ENCODE measurements at regions not wholly inside any gene's neighbourhood (a gene's known extent, or its start where the extent isn't known, plus 50 kb on each side); places are given as distances from the start of the nearest gene placed in this dataset.

- Histone ChIP-seq H3K36me3 (replicated peaks) (no peaks in the 10 kb centered on the region), H3K27me3 (replicated peaks) (no peaks in the 10 kb centered on the region), H3K27ac (no peak overlapping the region), H3K4me3 (ENCODE audit: low read depth, low read length) (no peak overlapping the region)
- TF ChIP-seq, protein P1, sequence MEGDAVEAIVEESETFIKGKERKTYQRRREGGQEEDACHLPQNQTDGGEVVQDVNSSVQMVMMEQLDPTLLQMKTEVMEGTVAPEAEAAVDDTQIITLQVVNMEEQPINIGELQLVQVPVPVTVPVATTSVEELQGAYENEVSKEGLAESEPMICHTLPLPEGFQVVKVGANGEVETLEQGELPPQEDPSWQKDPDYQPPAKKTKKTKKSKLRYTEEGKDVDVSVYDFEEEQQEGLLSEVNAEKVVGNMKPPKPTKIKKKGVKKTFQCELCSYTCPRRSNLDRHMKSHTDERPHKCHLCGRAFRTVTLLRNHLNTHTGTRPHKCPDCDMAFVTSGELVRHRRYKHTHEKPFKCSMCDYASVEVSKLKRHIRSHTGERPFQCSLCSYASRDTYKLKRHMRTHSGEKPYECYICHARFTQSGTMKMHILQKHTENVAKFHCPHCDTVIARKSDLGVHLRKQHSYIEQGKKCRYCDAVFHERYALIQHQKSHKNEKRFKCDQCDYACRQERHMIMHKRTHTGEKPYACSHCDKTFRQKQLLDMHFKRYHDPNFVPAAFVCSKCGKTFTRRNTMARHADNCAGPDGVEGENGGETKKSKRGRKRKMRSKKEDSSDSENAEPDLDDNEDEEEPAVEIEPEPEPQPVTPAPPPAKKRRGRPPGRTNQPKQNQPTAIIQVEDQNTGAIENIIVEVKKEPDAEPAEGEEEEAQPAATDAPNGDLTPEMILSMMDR (IDR thresholded peaks at IDR 0.05; ENCODE audit: low read depth, low read length, missing control alignments): no peak
- DNase-seq: no peak
- in situ Hi-C loops (cut with HindIII; ENCODE audit: low pct_ligation_motif_present, low sequenced_read_pairs): no loop called here
These were observed 462.4 kb upstream of the RGS6 start for GRCh38 chr14:71469643-71470335.

GRCh38 chr14:71471634-71472355, 460.4 kb upstream of the RGS6 start:
- no peaks in the 10 kb centered on the region for H3K27me3 ChIP-seq (replicated peaks)
- TF ChIP-seq, protein P1 (IDR thresholded peaks at IDR 0.05; ENCODE audit: low read depth, low read length, missing control alignments): no peak
- no peaks in the 10 kb centered on the region for H3K36me3 ChIP-seq (replicated peaks)
- no peak overlapping the region for H3K27ac ChIP-seq
- in situ Hi-C loops (cut with HindIII; ENCODE audit: low pct_ligation_motif_present, low sequenced_read_pairs): no loop called here
- no peak overlapping the region for H3K4me3 ChIP-seq (ENCODE audit: low read depth, low read length)
- DNase-seq: no peak

- Histone ChIP-seq H3K4me3 (ENCODE audit: low read depth, low read length) (no peak overlapping the region), H3K27ac (no peak overlapping the region), H3K36me3 (replicated peaks) (no peaks in the 10 kb centered on the region), H3K27me3 (replicated peaks) (no peaks in the 10 kb centered on the region)
- in situ Hi-C loops (cut with HindIII; ENCODE audit: low pct_ligation_motif_present, low sequenced_read_pairs): no loop called here
- TF ChIP-seq, protein P1 (IDR thresholded peaks at IDR 0.05; ENCODE audit: low read depth, low read length, missing control alignments): no peak
- no peak for DNase-seq
These were observed 459.6 kb upstream of the RGS6 start for GRCh38 chr14:71472356-71473340.

GRCh38 chr14:71473843-71474242, 458.4 kb upstream of the RGS6 start:
- Histone ChIP-seq H3K27ac (no peak overlapping the region), H3K36me3 (replicated peaks) (no peaks in the 10 kb centered on the region), H3K27me3 (replicated peaks) (no peaks in the 10 kb centered on the region), H3K4me3 (ENCODE audit: low read depth, low read length) (no peak overlapping the region)
- in situ Hi-C loops (cut with HindIII; ENCODE audit: low pct_ligation_motif_present, low sequenced_read_pairs): no loop called here
- TF ChIP-seq, protein P1 (IDR thresholded peaks at IDR 0.05; ENCODE audit: low read depth, low read length, missing control alignments): no peak
- DNase-seq: no peak

DNA sequence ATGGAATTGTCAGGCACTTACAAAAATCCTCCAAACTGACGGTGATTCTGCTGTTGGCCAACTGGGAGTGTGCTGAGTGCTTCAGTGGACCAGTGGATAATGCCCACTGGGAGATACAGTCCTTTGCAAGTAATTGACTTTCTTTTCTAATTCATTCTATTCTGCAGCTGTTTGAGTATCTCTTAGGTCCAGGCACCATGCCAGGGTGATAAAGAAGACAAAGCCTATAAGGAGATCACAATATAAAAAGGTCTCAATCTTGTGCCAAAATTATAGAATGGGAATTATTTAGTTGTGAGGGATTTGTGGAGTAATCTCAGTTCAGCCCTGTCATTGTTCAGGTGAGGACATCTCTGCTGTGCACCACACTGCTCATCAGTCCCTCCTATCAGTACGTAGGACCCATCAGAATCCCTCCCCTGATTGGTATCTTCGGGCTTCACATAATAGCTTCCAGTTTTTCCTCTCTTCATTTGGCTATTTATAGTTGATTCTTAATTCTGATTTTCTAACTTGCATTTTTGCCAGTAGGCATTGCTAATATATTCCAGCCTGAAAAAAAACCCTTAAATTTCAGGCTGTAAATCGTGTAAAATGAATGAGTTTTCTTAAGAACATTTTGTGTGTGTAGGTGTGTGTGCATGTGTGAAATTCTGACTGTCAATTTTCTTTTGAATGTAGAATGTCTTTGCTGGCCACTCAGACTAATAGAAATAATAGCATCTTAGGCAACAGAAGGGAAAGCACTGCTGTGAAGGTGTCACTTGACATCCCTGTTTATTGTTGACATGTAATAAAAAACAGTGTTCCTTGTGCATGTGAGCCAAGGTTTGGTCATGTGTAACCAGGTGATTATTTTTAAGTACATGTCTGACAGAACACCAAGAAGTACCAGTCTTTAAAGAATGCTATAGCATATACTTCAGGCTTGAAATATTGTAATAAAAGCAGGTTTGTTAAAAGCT, 457.6 kb upstream of the RGS6 start:
- in situ Hi-C loops (cut with HindIII; ENCODE audit: low pct_ligation_motif_present, low sequenced_read_pairs): no loop called here
- H3K27me3 ChIP-seq (replicated peaks): no peaks in the 10 kb centered on the region
- no peak for DNase-seq
- H3K36me3 ChIP-seq (replicated peaks): no peaks in the 10 kb centered on the region
- H3K27ac ChIP-seq: no peak overlapping the region
- no peak overlapping the region for H3K4me3 ChIP-seq (ENCODE audit: low read depth, low read length)
- TF ChIP-seq, protein P1 (IDR thresholded peaks at IDR 0.05; ENCODE audit: low read depth, low read length, missing control alignments): no peak

Data from brain microvascular endothelial cell (primary cell).